OCI-LY3 (cell line): ENCODE measurements at regions not wholly inside any gene's neighbourhood (a gene's known extent, or its start where the extent isn't known, plus 50 kb on each side); places are given as distances from the start of the nearest gene placed in this dataset.

Experiments used
- CTCF ChIP-seq: fragments of 200-600, 300-600 bp; sonication (generic); IDR thresholded peaks from 2 replicates; pipeline ENCODE4 v1.5.1; 2014; ENCODE audit warnings: antibody characterized with exemption, low read length, low read depth
- EZH2phosphoT487 ChIP-seq: fragments of 200-600 bp; shearing (Covaris generic); IDR thresholded peaks from 2 replicates; pipeline ENCODE4 v1.6.1; 2018; ENCODE audit warnings: antibody characterized with exemption, mixed run types, low read depth

DNA sequence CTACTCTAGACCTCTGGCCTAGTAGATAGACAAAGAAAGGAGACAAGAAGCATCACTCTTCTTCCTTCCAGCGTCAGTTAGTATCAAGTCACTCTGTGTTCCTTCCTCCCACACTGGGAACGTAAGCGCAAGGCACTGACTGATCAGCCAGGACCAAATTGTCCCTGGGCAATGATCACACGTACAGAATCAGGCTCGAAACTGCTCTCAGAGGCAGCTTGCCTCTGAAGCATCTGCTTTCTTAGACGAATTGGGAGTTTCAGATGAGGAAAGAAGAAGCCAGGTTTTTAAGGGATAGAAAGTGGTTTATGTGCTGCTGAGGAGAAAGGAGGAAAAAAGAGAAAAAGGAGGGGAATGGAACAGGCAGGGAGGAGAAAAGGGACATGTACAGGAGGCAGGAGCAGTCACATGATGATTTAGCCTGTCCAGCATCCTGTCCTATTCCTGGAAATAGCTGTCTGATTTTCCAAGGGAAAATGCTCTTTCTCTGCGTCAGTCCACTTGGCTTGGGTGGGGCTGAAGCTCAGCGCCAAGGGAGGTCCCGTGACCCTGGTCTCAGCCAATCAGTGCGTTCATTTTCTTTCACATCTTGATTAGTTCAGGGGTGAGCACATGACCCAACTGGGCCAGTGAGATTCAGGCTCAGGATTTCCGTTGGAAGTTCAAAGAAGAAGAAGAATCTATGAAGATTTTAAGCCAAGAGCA is 102.0 kb upstream of the PRICKLE2 start:
- TF ChIP-seq CTCF (no peak), EZH2phosphoT487 (no peak)
